Suprapubic skin (tissue), 4 donors: ENCODE measurements at regions not wholly inside any gene's neighbourhood (a gene's known extent, or its start where the extent isn't known, plus 50 kb on each side); places are given as distances from the start of the nearest gene placed in this dataset.
"Not testable (repeated sequence)": the region's sequence is repeated elsewhere in the genome, so short reads cannot be mapped to it uniquely, and the experiment has no call there.

Experiments used
- DNase-seq, 2 donors: peaks; one replicate each; pipeline ENCODE4 v3.0.0-alpha.2; 2019; ENCODE audit warnings: low spot score in 2 of 2
- H3K27ac ChIP-seq: fragments of 200-600 bp; sonication (generic); one replicate; pipeline ENCODE4 v1.5.1; 2019
- H3K27me3 ChIP-seq: fragments of 200-600 bp; sonication (generic); one replicate; pipeline ENCODE4 v1.5.1; 2019
- H3K36me3 ChIP-seq: fragments of 200-600 bp; sonication (generic); one replicate; pipeline ENCODE4 v1.5.1; 2019
- H3K4me1 ChIP-seq: fragments of 200-600 bp; sonication (generic); one replicate; pipeline ENCODE4 v1.5.1; 2019
- H3K4me3 ChIP-seq: fragments of 200-600 bp; sonication (generic); one replicate; pipeline ENCODE4 v1.5.1; 2019; ENCODE audit warnings: mild to moderate bottlenecking
- H3K9me3 ChIP-seq: fragments of 200-600 bp; sonication (generic); one replicate; pipeline ENCODE4 v1.5.1; 2019
- EP300 ChIP-seq: sonication (generic); formaldehyde crosslinking; IDR thresholded peaks from one replicate; pipeline ENCODE4 v1.6.1; 2017; ENCODE audit warnings: antibody characterized with exemption
- POLR2A ChIP-seq, 2 donors: fragments of 450-650 bp; IDR thresholded peaks; one replicate each; pipeline ENCODE4 v1.6.1; 2017; ENCODE audit warnings: antibody characterized with exemption in 2 of 2, mild to moderate bottlenecking in 2 of 2, moderate library complexity in 2 of 2
- POLR2AphosphoS5 ChIP-seq, 3 donors: sonication (generic); formaldehyde crosslinking; IDR thresholded peaks; one replicate each; pipeline ENCODE4 v1.6.1; 2017; ENCODE audit warnings: antibody characterized with exemption in 3 of 3
- WGBS: methylation state at CpG from one replicate; pipeline ENCODE4 v1.1.5; 2018; 5-methylcytosine and 5-hydroxymethylcytosine counted together
- TF ChIP-seq, protein P1 (sequence below), 2 donors: fragments of 200-600 bp in 1 of 2; fragments of 450-650 bp in 1 of 2; sonication (generic) in 1 of 2; IDR thresholded peaks; one replicate each; pipeline ENCODE4 v1.5.1; 2016 to 2019; ENCODE audit warnings: antibody characterized with exemption in 2 of 2, mild to moderate bottlenecking in 1 of 2, moderate library complexity in 1 of 2

DNA sequence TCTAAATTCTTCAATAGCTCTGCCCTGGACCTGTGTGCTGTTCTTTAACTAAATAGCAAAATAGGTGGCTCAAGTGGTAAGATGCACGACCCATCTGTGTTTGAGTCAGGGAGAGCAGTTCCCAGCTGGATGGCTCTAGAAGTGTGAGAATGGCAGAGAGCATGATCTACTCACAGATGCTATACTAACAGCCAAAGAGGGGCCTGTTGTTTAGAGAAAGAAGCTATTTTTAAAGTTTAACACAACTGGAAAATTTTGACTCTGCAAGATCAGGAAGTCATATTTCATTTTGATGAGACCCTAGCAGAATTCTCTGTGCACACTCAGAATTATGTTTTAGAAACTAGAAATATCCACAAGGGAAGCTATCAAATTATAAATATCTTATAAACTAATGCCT lies 87.4 kb upstream of the PIP4K2A start:
- Histone ChIP-seq H3K4me1 (peaks cover 8% of the 10 kb centered on the region), H3K27ac (no peak overlapping the region), H3K27me3 (no peaks in the 10 kb centered on the region), H3K4me3 (no peak overlapping the region), H3K36me3 (no peaks in the 10 kb centered on the region), H3K9me3 (no peaks in the 10 kb centered on the region)
- WGBS: 61% methylated on average over 1 of the region's 1 CpG
- no peak for DNase-seq
- TF ChIP-seq POLR2A (IDR thresholded peaks at IDR 0.05) (no peak), POLR2AphosphoS5 (IDR thresholded peaks at IDR 0.05) (no peak), EP300 (no peak)
- TF ChIP-seq, protein P1, sequence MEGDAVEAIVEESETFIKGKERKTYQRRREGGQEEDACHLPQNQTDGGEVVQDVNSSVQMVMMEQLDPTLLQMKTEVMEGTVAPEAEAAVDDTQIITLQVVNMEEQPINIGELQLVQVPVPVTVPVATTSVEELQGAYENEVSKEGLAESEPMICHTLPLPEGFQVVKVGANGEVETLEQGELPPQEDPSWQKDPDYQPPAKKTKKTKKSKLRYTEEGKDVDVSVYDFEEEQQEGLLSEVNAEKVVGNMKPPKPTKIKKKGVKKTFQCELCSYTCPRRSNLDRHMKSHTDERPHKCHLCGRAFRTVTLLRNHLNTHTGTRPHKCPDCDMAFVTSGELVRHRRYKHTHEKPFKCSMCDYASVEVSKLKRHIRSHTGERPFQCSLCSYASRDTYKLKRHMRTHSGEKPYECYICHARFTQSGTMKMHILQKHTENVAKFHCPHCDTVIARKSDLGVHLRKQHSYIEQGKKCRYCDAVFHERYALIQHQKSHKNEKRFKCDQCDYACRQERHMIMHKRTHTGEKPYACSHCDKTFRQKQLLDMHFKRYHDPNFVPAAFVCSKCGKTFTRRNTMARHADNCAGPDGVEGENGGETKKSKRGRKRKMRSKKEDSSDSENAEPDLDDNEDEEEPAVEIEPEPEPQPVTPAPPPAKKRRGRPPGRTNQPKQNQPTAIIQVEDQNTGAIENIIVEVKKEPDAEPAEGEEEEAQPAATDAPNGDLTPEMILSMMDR (IDR thresholded peaks at IDR 0.05): no peak

DNA sequence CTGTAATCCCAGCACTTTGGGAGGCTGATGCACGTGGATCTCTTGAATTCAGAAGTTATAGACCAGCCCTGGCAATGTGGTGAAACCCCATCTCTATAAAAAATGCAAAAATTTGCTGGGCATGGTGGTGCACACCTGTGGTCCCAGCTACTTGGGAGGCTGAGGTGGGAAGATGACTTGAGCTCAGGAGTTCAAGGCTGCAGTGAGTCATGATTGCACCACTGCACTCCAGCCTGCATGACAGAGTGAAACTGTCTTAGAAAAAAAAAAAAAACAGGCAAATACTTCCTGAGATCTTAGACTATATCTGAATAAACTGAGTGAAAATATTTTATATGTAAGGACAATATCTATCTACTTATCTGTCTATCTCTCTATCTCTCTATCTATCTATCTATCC lies 83.4 kb upstream of the PIP4K2A start:
- not testable (repeated sequence) for H3K4me1 ChIP-seq, DNase-seq, H3K36me3 ChIP-seq, H3K27me3 ChIP-seq, H3K27ac ChIP-seq, H3K4me3 ChIP-seq, H3K9me3 ChIP-seq
- WGBS: 85% methylated on average over 1 of the region's 1 CpG

DNA sequence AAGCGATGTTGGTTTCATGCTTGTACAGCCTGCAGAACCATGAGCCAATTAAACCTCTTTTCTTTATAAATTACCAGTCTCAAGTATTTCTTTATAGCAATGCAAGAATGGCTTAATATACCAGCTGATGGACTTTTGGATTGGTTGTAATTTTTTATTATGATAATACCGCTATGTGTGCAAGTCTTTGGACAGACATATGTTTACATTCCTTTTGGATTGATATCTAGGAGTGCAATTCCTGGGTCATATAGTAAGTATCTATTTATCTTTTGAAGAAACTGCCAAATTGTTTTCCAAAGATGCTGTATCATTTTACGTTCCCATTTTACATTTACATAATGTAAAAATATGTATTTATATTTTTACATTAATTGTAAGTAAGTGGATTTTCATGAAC lies 81.2 kb upstream of the PIP4K2A start:
- Histone ChIP-seq H3K27me3 (peaks cover 3% of the 10 kb centered on the region), H3K9me3 (no peaks in the 10 kb centered on the region), H3K4me3 (no peak overlapping the region), H3K36me3 (no peaks in the 10 kb centered on the region), H3K27ac (no peak overlapping the region), H3K4me1 (no peaks in the 10 kb centered on the region)
- WGBS: 89% methylated on average over 3 of the region's 3 CpGs
- TF ChIP-seq, protein P1 (IDR thresholded peaks at IDR 0.05): no peak
- TF ChIP-seq POLR2AphosphoS5 (IDR thresholded peaks at IDR 0.05): no peak
- TF ChIP-seq EP300: no peak
- no peak for TF ChIP-seq POLR2A (IDR thresholded peaks at IDR 0.05)
- no peak for DNase-seq

DNA sequence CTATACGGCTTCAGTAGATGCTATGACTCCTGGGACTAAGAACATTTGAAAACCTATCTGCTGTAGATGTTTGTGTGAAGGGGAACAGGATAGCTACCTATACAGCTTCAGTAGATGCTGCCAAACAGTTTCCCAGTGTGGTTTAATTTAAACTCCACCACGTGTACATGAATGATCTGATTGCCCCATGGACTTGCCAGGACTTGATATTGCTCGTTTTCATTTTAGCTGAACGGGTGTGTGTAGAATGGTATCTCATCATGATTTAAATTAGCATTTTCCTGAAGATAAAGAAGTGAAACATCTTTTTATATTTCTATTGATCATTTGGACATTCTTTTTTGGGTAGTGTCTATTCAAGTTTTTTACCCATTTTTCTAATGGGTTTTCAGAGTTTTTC lies 77.8 kb upstream of the PIP4K2A start:
- 49% methylated on average over 4 of the region's 4 CpGs for WGBS
- H3K4me3 ChIP-seq: no peak overlapping the region
- no peak for TF ChIP-seq POLR2A (IDR thresholded peaks at IDR 0.05)
- TF ChIP-seq POLR2AphosphoS5 (IDR thresholded peaks at IDR 0.05): no peak
- TF ChIP-seq, protein P1 (IDR thresholded peaks at IDR 0.05): no peak
- no peak for TF ChIP-seq EP300
- no peaks in the 10 kb centered on the region for H3K4me1 ChIP-seq
- no peaks in the 10 kb centered on the region for H3K36me3 ChIP-seq
- peaks cover 3% of the 10 kb centered on the region for H3K27me3 ChIP-seq
- H3K27ac ChIP-seq: no peak overlapping the region
- no peaks in the 10 kb centered on the region for H3K9me3 ChIP-seq
- DNase-seq: no peak

DNA sequence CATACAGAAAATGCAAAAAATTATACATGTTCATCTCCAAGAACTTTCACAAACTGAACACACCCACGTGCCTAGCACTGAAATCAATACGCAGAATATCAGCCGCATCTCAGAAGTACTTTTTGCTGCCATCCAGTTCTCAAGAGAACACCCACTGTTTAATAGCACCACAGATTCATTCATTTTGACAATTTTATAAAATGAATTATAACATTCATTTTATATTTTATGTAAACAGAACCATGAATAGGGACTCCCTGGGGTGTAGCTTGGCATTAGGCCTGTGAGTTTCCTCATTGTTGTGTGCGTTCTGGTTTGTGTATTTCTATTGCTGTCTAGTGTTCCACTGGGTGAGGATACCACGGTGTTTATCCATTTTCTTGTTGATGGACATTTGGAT lies 77.3 kb upstream of the PIP4K2A start:
- no peaks in the 10 kb centered on the region for H3K4me1 ChIP-seq
- no peak for TF ChIP-seq POLR2A (IDR thresholded peaks at IDR 0.05)
- no peak for TF ChIP-seq POLR2AphosphoS5 (IDR thresholded peaks at IDR 0.05)
- TF ChIP-seq, protein P1 (IDR thresholded peaks at IDR 0.05): no peak
- no peak for TF ChIP-seq EP300
- H3K4me3 ChIP-seq: no peak overlapping the region
- peaks cover 3% of the 10 kb centered on the region for H3K27me3 ChIP-seq
- no peak overlapping the region for H3K27ac ChIP-seq
- no peaks in the 10 kb centered on the region for H3K9me3 ChIP-seq
- no peak for DNase-seq
- WGBS: 71% methylated on average over 5 of the region's 5 CpGs
- no peaks in the 10 kb centered on the region for H3K36me3 ChIP-seq

DNA sequence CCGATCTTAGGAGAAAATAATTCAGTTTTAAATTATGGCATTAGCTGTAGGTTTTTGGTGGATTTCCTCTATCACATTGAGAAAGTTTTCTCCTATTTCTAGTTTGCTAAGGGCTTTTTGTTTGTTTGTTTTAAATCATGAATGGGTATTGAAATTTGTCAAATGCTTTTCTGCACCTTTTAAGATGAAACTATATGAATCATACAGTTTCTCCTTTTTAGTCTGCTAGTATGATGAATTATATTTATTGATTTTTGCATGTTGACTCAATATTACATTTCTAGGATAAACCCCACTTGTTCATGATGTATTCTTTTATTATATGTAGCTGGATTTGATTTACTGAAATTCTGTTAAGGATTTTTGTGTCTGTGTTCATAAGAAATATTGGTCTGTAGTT lies 70.3 kb upstream of the PIP4K2A start:
- Histone ChIP-seq H3K36me3 (no peaks in the 10 kb centered on the region), H3K4me3 (no peak overlapping the region), H3K9me3 (no peaks in the 10 kb centered on the region), H3K4me1 (no peaks in the 10 kb centered on the region), H3K27me3 (no peaks in the 10 kb centered on the region), H3K27ac (no peak overlapping the region)
- TF ChIP-seq, protein P1 (IDR thresholded peaks at IDR 0.05): no peak
- TF ChIP-seq EP300: no peak
- no peak for TF ChIP-seq POLR2AphosphoS5 (IDR thresholded peaks at IDR 0.05)
- no peak for TF ChIP-seq POLR2A (IDR thresholded peaks at IDR 0.05)
- 79% methylated on average over 1 of the region's 1 CpG for WGBS
- no peak for DNase-seq
